HG03139 (cell line): ENCODE measurements at regions not wholly inside any gene's neighbourhood (a gene's known extent, or its start where the extent isn't known, plus 50 kb on each side); places are given as distances from the start of the nearest gene placed in this dataset.
"Not testable (repeated sequence)": the region's sequence is repeated elsewhere in the genome, so short reads cannot be mapped to it uniquely, and the experiment has no call there.

Experiments used
- ATAC-seq: cut with Tn5 transposase; IDR thresholded peaks from one replicate; pipeline ENCODE4 v1.9.1; 2021; ENCODE audit not compliant: unreplicated experiment

DNA sequence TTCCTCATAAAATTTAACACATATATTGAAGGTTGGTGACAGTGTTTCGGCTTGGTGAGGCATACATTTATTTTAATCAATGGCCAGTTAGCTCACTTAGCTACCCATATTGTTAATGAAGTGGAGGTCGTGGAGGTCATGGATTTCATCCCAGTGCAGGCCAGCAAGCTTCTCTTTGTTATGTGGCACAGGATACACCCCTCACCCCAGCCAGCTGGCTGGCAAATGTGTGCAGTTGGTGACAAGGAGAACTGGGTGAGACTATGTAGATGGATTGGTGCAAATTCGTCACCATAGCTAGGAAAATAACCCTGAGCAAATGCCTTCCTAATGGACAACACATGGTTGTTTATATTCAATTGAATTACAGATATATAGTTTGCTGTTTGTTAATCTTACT is 50.5 kb upstream of the FOXP2 start:
- no peak for ATAC-seq

DNA sequence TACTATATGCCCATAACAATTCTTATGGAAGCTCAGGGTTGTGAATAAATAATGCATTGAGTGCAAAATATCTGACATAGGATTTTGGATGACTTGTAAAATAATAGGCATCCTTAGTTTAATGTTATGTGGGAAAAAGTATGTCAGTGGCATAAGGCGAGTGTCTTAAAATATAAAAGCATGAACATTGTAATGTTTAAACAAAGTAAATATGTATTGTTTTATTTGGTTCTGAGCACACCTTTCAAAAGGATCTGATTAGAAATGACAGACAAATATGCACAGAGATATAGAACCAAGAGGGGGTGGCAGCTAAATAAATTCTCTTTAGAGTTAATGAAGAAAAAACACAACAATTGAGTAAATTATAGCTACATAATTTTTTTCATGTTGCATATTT is 51.3 kb upstream of the FOXP2 start:
- ATAC-seq = no peak

- no peak for ATAC-seq
These were observed 55.7 kb upstream of the FOXP2 start for GRCh38 chr7:114358911-114359310.

DNA sequence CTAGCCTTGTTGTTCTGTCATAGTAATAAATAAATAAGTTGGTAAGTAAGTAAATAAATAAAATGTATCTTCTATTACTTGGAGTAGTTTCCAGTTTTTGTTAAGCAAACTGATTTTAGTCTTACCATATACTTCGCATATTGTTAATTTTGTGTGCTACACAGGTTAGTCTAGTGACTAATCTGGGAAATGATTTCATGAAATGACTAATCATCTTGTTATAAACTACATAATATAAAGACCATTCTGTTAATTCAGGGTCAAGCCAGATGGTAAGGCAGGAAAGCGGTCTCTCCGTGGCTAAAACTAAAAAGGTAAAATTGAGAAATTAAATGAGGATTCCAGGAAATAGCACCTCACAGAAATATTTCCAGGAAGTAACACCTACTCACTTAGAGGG is 58.5 kb upstream of the FOXP2 start:
- no peak for ATAC-seq

DNA sequence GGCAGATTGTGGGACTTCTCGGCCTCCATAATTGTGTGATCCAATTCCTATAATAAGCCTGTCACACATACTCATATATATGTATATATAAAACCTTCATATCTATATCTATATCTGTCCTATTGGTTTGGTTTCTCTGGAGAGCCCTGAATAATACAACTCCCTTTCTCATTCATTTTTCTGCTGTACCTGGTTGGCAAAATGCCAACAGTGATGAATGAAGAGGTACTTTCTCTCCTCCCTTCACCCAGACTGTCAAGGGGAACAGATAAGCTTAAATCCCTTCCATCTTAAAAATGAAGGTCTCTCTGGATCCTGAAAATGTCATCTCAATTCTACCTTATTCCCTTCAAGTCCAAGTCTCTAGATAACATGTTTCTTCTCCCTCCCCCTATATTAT is 60.3 kb upstream of the FOXP2 start:
- no peak for ATAC-seq

DNA sequence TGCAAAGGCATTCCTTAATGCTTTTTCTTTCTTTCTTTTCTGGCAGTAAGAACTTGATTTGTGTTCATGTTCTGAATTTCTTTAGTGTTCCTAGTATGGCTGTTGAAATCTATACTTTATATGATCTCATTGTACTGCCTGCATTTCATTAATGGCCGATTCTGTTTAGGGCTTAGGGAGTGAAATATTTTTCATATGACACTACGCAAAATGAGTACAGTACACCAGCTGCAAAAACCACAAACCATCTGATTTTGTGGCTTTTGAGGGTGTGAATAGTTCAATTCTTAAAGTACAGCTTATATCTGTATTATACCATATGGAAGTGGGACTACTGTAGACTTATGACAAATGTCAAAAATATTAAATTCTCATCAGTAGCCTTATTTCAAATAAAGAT is 69.1 kb upstream of the FOXP2 start:
- no peak for ATAC-seq

GRCh38 chr7:114343949-114344708 is 70.5 kb upstream of the FOXP2 start:
- ATAC-seq = no peak

DNA sequence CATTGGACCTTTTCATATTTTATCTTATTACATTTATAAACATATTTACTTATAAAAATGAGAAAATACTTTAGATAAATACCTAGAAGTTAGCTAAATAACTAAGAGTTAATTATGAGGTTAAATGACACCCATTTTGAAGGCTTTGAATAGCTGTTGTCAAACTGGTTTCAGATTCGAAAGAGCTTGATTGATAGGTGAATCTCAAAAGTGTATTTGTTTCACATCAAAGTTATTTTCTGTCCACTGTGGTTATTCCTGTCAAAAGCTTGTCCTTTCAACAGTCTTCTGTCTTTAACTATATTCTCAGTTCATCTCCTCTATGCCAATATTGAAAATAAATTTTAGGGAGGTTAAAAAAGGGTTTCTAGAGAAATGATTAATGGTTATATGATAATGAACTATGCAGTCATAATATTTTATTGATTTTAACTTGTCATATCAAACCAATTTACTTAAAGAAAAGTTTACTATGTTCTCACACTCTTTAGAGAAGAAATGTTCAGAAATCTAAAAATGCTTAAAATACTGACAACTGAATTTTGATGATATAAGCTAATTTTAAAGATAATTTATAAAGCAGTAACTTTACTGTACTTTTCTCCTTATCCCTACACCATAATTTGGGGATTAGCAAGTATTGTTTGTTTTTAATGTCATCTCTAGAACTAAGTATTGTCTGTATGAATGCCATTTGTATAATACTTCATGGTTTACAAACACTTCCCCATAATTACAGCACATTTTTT is 72.0 kb upstream of the FOXP2 start:
- ATAC-seq = no peak

GRCh38 chr7:114341648-114342047 is 73.0 kb upstream of the FOXP2 start:
- no peak for ATAC-seq

DNA sequence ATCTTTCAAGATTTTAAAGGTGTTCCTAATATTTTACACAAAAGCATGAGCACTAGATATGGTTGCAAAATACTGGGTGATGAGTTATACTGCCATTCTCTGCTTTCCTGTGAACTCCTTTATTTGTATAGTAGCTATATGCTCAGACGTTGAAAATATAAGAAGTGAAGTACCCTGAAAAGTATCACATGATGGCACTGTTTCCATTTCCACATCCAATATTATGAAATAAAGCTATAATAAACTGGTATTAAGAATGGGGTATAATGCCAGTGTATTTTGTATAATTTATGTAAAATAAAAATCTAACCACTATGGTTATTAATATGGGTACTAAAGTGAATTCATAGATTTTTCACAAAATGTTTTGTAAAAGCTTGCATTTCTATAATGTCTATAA is 79.6 kb upstream of the FOXP2 start:
- ATAC-seq = no peak

DNA sequence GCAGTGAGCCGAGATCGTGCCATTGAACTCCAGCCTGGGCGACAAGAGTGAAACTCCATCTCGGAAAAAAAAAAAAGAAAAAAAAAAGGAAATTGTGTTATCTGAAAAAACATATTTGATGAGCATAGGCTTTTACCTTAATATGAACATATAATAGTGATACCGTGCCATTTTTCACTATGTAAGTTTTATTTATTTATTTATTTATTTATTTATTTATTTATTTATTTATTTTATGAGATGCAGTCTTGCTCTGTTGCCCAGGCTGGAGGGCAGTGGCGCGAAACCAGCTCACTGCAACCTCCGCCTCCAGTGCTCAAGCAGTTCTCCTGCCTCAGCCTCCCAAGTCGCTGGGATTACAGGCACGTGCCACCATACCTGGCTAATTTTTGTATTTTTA is 85.2 kb upstream of the FOXP2 start:
- ATAC-seq = not testable (repeated sequence)

DNA sequence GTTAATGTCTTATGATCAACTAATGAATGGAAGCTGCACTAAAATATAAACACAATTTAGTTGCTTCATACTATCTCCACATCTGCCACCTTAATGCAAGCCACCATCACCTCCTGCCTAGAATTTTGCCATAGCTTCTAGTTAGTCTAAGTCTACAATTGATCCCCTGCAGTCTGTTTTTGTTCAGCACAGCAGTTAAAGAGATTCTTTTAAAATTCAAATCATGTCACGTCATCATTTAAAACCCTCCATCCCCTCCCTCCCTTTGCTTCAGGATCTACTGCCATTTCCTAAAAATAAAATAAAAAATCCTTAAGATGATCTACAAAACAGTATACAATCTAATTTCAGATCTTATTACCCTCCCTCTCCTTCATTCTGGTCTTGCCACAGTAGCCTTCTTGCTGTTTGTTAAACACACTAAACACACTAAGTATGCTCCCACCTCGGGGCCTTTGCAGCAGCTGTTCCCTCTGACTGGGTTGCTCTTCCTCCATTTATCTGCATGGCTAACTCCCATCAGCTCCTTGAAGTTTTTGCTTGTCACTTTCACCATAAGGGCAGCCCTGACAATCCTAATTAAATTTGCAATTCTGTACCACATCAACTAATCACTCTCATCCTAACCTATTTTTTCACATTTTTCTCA is 97.0 kb upstream of the FOXP2 start:
- ATAC-seq = no peak

DNA sequence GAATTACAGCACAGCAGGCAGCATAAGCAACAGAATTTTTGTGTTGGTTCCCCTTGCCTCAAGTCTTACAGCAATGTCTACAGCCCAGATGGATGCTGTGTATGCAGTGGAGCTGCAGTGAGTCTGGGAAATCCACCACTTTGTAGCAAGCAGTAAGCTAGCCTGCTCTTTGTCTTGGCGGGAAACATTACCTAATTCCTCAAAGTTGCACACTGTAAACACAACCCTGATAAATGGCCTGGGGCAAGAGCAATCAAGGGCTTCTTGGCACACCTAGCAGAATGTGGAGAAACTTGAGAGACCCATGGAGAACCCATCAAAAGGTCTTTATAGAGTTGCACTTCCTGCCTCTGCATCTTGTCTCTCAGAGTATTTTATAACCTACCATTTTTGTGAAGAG is 102.0 kb upstream of the FOXP2 start:
- ATAC-seq = no peak

- no peak for ATAC-seq
These were observed 104.1 kb upstream of the FOXP2 start for GRCh38 chr7:114310345-114311110.

GRCh38 chr7:114309729-114310128 is 104.9 kb upstream of the FOXP2 start:
- ATAC-seq = no peak

- no peak for ATAC-seq
These were observed 111.3 kb upstream of the FOXP2 start for GRCh38 chr7:114303301-114303700.

DNA sequence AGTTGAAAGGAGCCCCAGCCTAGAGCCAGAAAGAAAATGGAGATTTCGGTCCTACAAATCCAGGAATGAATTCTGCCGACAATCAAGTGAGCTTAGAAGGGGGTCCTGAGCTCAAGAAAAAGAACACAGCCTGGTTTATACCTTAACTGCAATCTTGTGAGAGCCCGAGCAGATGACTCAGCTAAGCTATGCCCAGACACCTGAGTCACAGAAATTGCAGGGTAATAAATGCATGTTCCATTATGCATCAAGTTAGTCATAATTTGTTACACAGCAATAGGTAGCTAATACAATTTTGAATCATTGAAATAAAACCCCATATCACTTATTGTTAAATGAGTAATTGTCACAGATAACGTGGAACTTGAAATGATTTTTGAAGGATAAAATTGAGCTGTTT is 111.8 kb upstream of the FOXP2 start:
- no peak for ATAC-seq

DNA sequence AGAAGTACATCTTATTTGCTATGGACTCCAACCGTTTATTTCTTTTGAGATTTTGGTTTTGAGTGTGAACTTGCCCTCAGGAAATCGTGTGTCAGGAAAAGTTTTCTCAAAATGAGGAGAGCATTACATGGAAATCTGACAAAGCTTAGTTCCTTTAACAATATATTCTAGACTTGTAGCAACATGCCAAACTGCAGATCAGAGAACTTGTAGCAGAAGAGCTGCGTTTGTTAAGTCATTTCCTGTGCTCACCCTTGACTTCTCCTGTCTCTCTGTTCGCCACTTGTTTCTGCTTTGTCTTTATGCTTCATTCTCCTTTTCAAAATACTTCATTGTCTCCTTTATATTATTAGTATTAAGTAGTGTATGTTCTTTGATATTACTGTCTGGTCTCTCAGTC is 116.6 kb upstream of the FOXP2 start:
- no peak for ATAC-seq

GRCh38 chr7:114297121-114297520 is 117.5 kb upstream of the FOXP2 start:
- no peak for ATAC-seq

- ATAC-seq = no peak
These were observed 119.1 kb upstream of the FOXP2 start for GRCh38 chr7:114295522-114295921.

- ATAC-seq = no peak
These were observed 120.6 kb upstream of the FOXP2 start for GRCh38 chr7:114294036-114294435.
